ENCODE measurements at regions not wholly inside any gene's neighbourhood (a gene's known extent, or its start where the extent isn't known, plus 50 kb on each side); places are given as distances from the start of the nearest gene placed in this dataset.
"Not testable (repeated sequence)": the region's sequence is repeated elsewhere in the genome, so short reads cannot be mapped to it uniquely, and the experiment has no call there.

DNA sequence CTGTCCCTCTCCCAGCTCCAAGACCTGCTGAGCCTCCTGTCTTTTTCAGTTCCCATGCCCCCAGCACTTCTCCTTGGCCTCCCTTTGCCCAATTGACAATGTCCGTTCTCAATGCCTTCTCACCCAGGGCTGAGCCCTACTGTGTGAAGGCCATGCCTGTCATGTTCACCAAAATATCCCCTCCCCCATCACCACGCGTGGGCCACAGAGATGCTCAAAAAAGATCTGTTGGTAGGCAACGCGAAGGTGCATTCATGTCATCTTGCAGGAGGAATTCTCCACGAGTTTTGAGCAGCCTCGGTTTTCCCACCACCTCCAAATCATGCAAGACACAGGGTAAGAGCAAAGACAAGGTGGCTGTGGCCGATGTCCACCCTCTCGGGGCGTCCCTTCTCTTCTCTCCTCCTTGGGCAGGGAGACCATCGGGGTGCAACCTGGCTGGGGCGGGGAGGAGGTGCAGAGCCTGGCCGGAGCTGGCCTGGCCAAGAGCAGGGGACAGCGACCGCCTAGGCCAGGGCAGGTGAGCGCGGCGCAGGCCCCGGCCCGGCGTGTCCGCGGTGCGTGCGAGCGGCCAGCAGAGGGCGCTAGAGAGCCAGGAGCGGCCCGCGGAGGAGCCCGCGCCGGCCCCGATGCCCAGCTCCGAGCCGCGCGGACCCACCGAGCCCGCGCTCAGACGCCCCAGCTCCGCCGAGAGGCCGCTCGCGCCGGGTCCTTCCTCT lies 56.3 kb upstream of the KRTAP5-11 start:
- peak; percentile 66 to 87 for DNase-seq

DNA sequence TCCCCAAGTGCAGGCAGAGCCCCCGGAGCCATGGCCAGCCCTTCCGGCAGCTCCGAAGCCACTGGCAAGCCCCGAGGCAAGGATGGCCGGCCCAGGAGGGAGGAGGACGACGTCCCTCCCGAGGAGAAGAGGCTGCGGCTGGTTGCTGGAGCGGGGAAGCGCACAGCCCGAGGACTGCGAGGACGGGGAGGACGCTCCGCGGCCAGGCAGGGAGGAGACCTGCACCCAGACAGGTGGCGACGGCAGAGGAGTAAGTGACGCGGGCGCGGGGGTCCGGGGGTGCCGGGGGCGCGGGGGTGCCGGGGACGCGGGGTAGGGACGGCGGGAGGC lies 56.8 kb upstream of the KRTAP5-11 start:
- peak; percentile 52 to 71 for DNase-seq

DNA sequence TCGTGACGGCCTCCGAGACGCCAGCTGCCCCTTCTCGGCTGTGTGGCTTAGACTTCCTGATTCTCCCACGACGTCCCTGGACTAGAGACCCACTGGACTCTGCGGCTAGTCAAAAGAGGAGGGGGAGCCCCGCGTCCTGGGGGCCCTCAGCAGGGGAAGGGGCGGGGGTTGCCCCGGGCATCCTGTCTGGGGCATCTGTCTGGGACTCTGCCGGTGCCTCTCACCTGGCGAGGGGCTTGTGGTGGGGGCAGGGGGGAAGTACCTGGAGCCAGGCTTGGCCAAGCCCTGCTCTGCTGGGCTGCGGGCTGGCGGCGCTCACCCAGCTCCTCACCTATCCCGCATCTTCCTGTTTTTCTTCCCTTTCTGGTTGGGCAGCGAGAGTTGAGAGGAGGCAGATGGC lies 57.2 kb upstream of the KRTAP5-11 start:
- peak in 1 of 2 experiments; percentile 40 for DNase-seq

DNA sequence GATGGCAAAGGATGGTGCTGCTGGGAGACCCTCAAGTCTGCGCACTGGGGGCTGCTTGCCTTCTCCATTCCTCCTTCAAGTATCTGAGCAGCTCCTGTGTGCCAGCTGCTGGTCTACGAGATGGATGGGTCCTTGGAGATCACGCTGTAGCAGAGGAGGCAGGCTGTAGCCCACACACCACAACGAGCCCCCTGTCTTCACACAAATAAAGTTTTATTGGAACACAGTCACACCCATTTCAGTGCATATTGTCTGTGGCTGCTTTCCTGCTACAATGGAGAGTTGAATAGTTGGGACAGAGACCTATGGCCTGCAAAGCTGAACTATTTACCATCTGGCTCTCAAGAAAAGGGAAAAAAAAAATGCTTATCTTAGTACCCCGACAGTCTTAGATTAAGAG lies 64.4 kb upstream of the KRTAP5-11 start:
- DNase-seq = not testable (repeated sequence)

DNA sequence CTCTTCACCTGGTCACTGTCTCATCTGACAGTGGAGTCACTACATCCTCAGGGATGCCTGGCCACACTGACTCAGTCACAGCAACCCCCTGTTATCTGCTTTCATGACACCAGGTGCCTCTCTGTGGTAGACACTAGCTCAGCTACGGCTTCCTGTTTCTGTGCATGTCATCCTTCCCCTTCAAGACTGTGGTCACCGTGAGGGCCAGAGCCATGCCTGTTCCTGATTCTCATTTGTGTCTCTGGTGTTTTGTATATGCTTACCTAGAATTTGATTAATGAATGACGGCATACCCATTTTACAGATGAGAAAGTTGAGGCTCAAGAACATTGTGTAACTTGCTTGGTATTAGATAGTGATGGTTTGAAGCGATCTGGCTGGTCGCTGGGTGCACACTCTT lies 70.3 kb upstream of the KRTAP5-11 start:
- not testable (repeated sequence) for DNase-seq

DNA sequence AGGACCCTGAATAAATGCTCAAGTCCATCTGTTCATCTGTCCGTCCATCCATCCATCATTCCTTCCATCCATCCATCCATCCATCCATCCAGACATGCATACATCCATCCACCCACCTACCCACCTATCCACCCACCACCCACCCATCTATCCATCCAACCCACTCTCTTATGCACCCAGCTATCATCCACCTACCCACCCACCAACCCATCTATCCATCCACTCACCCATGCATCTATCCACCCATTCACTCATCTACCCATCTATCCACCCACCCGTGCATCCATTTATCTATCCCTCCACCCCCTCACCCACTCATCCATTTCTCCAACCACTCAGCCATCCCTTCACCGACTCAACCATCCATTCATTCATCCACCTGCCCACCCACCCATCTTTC lies 71.7 kb upstream of the KRTAP5-11 start:
- not testable (repeated sequence) for DNase-seq

DNA sequence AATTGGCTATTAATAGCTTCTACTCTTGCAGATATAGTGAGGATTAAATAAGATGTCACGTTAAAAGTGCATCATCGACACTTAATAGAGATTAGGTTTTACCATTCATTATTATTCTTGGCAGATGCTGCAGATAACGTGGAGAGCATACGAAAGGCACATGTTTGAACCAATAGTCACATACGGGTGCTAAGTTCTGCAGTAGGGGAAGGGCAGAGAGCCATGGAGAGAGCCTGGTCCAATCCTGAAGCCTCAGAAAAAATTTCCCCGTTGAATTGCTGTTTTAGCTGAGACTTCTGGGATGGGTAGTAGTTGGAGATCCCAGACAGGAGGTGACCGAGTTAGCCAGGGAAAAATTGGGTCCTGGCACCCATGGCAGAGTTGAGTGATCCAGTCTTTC lies 72.4 kb upstream of the KRTAP5-11 start:
- not testable (repeated sequence) for DNase-seq

DNA sequence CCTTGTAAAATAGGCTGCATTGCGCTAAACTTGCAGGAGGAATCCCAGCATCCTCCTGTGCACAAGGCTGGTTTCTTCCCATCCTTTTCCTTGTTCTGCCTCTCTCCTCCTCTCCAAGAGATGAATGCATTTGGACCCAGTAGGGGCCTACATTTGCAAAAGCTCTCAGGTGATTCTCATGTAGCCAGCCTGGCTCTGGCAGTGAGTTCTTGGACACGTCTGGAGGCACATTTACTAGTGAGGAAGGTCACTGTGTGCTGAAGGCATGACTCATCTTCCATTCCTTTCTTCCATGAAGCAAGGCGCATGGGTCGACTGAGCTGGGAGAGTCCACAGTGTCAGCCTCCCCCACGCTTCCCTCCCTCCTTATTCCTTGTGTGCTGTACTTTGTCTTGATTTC lies 73.8 kb upstream of the KRTAP5-11 start:
- not testable (repeated sequence) for DNase-seq

DNA sequence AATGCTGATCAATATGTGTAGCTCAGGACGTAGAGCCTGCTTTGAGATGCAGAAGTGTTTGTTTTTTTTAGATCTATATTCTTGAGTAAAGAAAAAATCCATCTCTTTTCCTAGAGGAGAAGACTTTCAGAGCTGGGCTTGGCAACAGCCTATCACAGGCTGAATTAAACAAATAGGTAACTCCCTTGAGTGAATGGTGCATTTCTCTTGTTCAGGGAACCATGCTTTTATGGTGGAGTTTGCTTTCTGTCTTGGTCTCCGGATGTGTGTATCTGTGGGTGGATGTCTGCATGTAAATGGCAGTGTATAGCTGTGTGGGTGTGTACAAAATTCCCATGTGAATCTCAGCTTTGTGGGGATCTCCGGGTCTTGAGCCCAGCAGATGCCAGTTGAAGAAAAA lies 82.3 kb upstream of the KRTAP5-11 start:
- not testable (repeated sequence) for DNase-seq

DNA sequence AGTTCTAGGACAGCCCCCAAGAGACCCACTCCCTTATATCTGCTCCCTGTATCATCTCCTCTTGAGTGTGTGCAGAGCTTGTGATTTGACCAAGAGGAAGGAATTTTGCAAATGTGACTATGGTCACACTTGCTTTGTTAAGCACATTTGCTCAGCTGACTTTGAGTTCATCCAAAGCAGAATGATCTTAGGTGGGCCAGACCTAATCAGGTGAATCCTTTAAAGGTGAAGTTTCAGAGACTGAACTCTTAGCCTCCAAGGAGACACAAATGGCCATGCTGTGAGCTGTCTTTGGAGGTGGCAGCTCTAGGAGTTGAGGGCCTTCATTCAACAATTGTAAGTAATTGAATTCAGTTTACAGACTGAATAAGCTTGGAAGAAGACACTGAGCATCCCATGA lies 115.4 kb upstream of the KRTAP5-11 start:
- DNase-seq = not testable (repeated sequence)

DNA sequence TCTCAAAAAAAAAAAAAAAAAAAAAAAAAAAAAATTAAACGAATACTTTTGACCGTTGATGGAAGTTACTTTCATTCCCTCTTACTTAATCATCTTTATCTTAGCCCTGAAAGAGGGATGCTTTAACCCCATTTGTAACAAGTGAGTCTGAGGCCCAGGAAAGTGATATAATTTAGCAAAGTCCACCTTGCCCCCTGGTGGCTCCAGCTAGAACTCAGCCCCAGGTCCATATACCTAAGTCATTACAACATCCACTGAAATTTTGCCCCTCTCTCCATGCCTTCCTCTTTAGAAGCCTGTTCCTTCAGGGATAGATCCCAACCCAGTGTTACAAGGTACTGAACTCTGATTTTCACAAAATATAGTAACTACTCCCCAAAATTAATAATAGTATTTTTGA lies 116.3 kb upstream of the KRTAP5-11 start:
- peak; percentile 55 to 74 for DNase-seq

DNA sequence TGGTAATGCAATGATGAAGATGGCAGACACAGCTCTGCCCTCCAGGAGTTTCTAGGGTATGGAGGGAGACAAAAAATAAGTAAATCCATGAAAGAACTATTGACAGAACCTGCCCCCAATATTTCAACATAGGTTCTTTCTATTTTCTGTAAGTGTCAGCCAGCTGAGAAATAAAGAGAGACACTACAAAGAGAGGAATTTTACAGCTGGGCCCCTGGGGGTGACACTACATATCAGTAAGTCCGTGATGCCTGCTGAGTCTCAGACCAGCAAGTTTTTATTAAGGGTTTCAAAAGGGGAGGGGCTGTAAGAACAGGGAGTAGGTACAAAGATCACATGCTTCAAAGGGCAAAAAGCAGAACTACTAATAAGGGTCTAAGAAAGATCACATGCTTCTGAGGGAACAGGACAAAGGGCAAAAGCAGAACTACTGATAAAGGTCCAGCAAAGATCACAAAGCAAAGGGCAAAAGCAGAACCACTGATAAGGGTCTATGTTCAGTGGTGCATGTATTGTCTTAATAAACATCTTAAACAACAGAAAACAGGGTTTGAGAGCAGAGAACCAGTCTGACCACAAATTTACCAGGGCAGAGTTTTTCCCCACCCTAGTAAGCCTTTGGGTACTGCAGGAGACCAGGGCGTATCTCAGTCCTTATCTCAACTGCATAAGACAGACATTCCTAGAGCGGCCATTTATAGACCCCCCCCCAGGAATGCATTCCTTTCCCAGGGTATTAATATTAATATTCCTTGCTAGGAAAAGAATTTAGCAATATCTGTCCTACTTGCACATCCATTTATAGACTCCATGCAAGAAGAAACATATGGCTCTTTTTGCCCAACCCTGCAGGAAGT lies 119.0 kb upstream of the KRTAP5-11 start:
- peak; percentile 15 to 21 for DNase-seq

DNA sequence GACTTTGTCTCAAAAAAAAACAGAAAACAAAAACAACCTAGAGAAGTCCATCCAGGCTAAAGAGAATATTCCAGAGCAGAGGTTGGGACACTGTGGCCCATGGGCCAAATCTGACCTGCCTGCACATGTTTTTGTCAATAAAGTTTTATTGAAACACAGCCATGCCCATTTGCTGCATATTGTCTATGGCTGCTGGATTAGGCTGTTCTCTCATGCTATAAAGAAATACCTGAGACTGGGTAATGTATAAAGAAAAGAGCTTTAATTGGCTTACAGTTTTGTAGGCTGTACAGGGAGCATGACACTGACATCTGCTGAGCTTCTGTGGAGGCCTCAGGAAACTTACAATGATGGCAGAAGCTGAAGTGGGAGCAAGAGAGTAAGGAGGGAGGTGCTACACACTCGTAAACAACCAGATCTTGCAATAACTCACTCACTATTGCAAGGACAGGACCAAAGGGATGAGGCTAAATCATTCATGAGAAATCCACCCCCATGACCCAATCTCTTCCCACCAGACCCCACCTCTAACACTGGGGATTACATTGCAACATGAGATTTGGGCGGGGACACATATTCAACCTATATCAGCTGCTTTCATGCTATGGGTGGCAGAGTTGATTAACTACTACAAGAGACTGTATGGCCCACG lies 122.5 kb upstream of the KRTAP5-11 start:
- DNase-seq = peak; percentile 92 to 94

DNA sequence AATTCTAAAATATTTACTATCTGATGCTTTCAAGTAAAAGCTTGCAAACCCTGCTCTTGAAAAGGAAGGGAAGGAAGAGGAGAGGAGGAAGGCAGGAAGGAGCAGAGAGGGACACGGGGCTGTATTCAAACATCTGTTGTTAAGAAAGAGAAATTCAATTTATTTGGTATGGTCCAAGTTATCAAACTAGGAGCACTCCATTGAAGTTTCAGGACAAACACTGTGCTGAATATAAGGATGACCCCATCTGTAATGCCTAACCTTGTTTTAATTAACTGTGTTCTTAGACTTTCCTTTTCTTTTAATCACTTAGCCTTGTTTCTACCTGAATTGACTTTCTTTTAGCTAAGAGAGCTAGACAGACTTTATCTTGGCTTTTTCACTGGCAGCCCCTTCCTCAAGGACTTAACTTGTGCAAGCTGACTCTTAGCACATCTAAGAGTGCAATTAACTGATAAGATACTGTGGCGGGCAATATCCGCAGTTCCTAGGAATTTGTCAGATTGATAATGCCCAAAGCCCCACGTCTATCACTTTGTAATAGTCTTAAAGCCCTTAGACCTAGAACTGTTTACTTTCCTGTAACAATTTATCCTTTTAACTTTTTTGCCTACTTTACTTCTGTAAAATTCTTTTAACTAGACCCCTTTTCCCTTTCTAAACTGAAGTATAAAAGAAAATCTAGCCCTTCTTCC lies 123.2 kb upstream of the KRTAP5-11 start:
- peak; percentile 79 to 80 for DNase-seq

DNA sequence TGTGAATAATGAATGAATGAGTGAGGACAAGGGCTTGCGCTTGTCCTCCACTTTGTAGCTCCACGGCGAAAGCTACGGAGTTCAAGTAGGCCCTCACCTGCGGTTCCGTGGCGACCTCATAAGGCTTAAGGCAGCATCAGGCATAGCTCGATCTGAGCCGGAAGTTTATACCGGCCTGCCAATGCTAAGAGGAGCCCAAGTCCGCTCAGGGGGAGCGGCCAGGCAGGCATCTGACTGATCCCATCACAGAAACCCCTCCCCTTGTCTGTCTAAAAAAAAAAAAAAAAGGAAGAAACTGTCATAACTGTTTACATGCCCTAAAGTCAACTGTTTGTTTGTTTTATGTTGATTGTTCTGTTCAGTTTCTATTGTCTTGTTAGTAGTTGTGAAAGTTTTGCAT lies 124.4 kb upstream of the KRTAP5-11 start:
- peak; percentile 51 to 61 for DNase-seq

DNA sequence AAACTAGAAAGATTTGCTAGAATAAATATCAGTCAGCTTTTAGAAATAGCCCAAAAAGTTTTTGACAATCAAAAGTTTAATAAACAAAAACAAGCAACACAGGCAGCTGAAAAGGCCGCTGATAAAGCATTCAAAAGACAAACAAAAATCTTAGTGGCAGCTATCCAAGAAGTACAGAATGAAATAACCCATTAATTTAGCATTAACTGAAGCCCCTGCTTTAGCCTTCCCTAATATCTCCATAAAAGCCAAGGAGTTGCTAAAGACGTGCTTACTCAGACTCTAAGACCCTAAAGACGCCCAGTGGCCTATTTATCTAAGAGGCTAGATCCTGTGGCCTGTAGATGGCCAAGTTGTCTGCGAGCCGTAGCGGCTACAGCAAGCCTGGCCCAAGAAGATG lies 123.5 kb upstream of the DEFB108B start:
- DNase-seq = not testable (repeated sequence)

DNA sequence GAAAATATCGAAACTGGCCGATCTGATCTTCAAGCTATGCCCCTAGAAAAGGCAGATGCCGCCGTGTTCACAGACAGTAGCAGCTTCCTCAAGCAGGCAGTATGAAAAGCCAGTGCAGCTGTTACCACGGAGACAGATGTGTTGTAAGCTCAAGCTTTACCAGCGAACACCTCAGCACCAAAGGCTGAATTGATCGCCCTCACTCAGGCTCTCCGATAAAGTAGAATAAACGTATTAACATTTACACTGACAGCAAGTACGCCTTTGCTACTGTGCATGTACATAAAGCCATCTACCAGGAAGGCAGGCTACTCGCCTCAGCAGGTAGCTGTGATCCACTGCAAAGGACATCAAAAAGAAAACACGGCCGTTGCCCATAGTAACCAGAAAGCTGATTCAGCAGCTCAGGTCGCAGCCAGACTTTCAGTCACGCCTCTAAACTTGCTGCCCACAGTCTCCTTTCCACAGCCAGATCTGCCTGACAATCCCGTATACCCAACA lies 122.8 kb upstream of the DEFB108B start:
- DNase-seq = peak; percentile 56 to 66

DNA sequence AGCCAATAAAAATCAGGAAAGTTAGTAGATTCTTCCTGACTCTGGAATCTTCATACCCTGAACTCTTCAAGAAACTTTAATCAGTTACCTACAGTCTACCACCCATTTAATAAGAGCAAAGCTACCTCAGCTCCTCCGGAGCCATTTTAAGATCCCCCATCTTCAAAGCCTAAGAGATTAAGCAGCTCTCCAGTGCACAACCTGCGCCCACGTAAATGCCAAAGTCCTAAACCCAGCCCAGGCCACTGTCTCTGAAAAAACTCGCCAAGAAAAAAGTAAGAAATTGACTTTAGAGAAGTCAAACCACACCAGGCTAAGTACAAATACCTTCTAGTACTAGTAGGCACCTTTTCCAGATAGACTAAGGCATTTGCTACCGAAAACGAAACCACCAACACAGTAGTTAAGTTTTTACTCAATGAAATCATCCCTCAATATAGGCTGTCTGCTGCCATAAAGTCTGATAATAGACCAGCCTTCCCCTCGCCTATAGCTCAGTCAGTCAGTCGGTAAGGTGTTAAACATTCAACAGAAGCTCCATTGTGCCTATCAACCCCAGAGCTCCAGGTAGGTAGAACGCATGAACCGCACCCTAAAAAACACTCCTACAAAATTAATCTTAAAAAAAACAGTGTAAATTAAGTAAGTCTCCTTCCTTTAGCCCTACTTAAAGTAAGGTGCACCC lies 122.2 kb upstream of the DEFB108B start:
- DNase-seq = peak in 1 of 2 experiments; percentile 25

DNA sequence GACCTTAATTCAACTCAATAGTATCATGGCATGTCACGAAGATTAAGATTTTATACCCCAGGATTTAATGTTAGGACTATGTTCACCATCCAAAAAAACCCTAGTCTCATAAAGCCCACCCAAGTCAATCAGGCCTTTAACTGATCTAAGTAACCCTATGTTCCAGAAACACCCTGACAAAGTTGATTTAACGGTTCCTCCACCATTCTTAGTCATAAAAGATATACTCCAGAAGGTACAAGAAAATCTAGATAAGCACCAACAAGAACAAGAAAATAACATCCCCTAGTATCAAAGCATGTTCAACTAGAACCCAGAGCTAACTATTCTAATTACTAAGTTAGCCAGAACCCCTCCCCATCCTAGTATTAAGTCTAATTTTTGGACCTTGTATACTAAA lies 120.7 kb upstream of the DEFB108B start:
- DNase-seq = peak; percentile 25 to 35

DNA sequence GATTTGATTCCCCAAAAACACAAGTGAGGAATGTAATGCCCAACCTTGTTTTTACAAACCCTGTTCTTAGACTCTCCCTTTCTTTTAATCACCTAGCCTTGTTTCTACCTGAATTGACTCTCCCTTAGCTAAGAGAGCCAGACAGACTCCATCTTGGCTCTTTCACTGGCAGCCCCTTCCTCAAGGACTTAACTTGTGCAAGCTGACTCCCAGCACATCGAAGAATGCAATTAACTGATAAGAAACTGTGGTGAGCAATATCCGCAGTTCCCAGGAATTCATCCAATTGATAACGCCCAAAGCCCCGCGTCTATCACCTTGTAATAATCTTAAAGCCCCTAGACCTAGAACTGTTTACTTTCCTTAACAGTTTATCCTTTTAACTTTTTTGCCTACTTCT lies 120.2 kb upstream of the DEFB108B start:
- DNase-seq = peak; percentile 34 to 38

DNA sequence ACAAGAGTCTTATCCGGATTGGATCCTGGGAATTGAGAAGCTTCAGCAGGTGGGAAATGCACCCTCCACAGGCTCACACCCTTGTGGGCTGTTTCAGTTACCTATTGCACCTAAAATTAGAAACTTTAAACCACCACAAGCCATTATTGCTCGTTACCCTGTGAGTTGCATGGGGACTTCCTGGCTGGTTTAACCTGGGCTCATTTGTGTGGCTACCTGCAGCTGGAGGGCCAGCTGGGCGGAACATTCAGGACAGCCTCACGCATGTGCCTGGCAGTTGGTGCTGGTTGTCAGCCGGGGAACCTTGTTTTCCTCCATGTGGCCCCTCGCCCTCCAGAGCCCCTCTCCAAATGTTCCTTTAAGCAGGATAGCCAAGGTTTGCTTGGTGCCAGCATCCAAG lies 118.5 kb upstream of the DEFB108B start:
- DNase-seq = not testable (repeated sequence)

DNA sequence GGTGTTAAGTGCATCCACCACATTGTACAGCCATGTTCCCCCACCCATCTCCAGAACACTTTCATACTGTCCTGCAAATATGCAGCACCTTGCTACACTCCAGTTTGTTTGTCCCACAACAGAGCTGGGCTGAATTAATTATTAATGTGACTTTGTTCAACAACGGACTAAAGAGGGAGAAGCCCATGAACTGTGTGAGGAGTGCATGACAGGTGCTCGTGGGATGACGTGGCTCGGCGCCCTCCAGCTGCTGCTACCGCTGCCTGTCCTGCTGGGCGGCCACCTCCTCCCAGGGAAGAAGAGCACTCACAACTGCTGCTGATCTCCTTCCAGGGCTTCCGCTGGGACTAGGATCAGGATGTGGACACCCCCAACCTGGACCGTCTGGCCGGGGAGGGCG lies 111.2 kb upstream of the DEFB108B start:
- not testable (repeated sequence) for DNase-seq
